HEK293T (cell line): ENCODE measurements at regions not wholly inside any gene's neighbourhood (a gene's known extent, or its start where the extent isn't known, plus 50 kb on each side); places are given as distances from the start of the nearest gene placed in this dataset.

Source experiments
- ARNT ChIP-seq: fragments of 450-650 bp; IDR thresholded peaks from 2 replicates; pipeline ENCODE4 v1.6.1; 2017; ENCODE audit warnings: mild to moderate bottlenecking
- BHLHE40 ChIP-seq: fragments of 450-650 bp; IDR thresholded peaks from 2 replicates; pipeline ENCODE4 v1.6.1; 2016; ENCODE audit warnings: mild to moderate bottlenecking, moderate library complexity, borderline replicate concordance
- CTBP1 ChIP-seq: fragments of 450-650 bp; IDR thresholded peaks from 2 replicates; pipeline ENCODE4 v1.6.1; 2016; ENCODE audit warnings: borderline replicate concordance
- ELF4 ChIP-seq: fragments of 450-650 bp; IDR thresholded peaks from 2 replicates; pipeline ENCODE4 v1.6.1; 2017; ENCODE audit warnings: antibody characterized with exemption
- FOXA1 ChIP-seq: fragments of 450-650 bp; IDR thresholded peaks from 2 replicates; pipeline ENCODE4 v1.6.1; 2016; ENCODE audit warnings: mild to moderate bottlenecking
- FOXM1 ChIP-seq: fragments of 450-650 bp; IDR thresholded peaks from 2 replicates; pipeline ENCODE4 v1.6.1; 2017; ENCODE audit warnings: mild to moderate bottlenecking, borderline replicate concordance
- NFRKB ChIP-seq: fragments of 450-650 bp; IDR thresholded peaks from 2 replicates; pipeline ENCODE4 v1.6.1; 2016; ENCODE audit warnings: mild to moderate bottlenecking, moderate library complexity
- SP1 ChIP-seq: fragments of 450-650 bp; IDR thresholded peaks from 2 replicates; pipeline ENCODE4 v1.6.1; 2017
- SUZ12 ChIP-seq: fragments of 450-650 bp; IDR thresholded peaks from 2 replicates; pipeline ENCODE4 v1.6.1; 2016; ENCODE audit warnings: mild to moderate bottlenecking
- ZNF384 ChIP-seq: fragments of 450-650 bp; IDR thresholded peaks from 2 replicates; pipeline ENCODE4 v1.6.1; 2016

DNA sequence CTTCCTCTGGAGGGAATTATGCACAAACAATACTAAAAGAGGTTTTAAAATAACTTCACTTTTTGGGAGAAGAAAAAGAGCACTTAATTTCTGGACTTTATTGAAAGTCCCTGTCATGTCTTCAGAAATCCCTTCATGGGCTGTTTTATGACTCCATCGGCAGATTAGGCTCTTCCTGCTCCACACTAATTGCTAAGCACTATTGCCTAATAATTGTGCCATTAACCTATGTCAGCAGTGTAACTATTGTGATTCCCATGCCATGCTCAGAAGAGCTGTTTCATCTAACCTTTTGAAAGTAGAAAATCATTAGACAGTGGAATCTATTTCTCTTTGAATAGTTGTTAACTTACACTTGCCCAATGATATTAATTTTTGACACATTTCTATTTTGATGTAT lies 489.3 kb upstream of the RUNX1 start:
- TF ChIP-seq NFRKB = no peak
- TF ChIP-seq CTBP1 = no peak
- no peak for TF ChIP-seq ELF4
- no peak for TF ChIP-seq FOXM1
- no peak for TF ChIP-seq ARNT
- TF ChIP-seq SP1 = no peak
- TF ChIP-seq ZNF384 = no peak
- no peak for TF ChIP-seq SUZ12
- TF ChIP-seq BHLHE40 = no peak
- TF ChIP-seq FOXA1 = no peak
